ENCODE measurements at regions not wholly inside any gene's neighbourhood (a gene's known extent, or its start where the extent isn't known, plus 50 kb on each side); places are given as distances from the start of the nearest gene placed in this dataset.

GRCh38 chr5:106882035-106882434 lies 788.7 kb downstream of the EFNA5 start:
- intact Hi-C loops (cut with micrococcal nuclease), result no loop called here
- DNase-seq, result no peak
- no peak overlapping the region for H3K18ac ChIP-seq (ENCODE audit: low read depth, low read length)
- no peak overlapping the region for H2AK5ac ChIP-seq (ENCODE audit: low read depth, low read length)
- H3K4me3 ChIP-seq (ENCODE audit: insufficient read depth, low read depth, low read length), result no peak overlapping the region
- no peak overlapping the region for H2AFZ ChIP-seq (replicated peaks; ENCODE audit: low read length, poor library complexity)
- CTCF ChIA-PET, result no interaction called here
- no peak overlapping the region for H2BK5ac ChIP-seq (ENCODE audit: low read depth, low read length, poor library complexity, severe bottlenecking)
- H2AK9ac ChIP-seq (replicated peaks; ENCODE audit: low read depth, low read length, poor library complexity), result no peak overlapping the region
- peak; percentile 81 for TF ChIP-seq NFE2L2 (IDR thresholded peaks at IDR 0.05; ENCODE audit: low read depth, low read length)
- TF ChIP-seq BHLHE40 (IDR thresholded peaks at IDR 0.05; ENCODE audit: low read depth, low read length), result no peak
- TF ChIP-seq RFX5 (IDR thresholded peaks at IDR 0.05; ENCODE audit: low read depth, low read length), result no peak
- peak; percentile 87 for TF ChIP-seq MAFK (IDR thresholded peaks at IDR 0.05; ENCODE audit: low read depth, low read length)
- TF ChIP-seq CTCF (conservative IDR thresholded peaks at IDR 0.05; ENCODE audit: low read depth, low read length), result no peak
- TF ChIP-seq MXI1 (IDR thresholded peaks at IDR 0.05; ENCODE audit: borderline replicate concordance, low read depth, low read length), result no peak
- TF ChIP-seq MAZ (IDR thresholded peaks at IDR 0.05; ENCODE audit: borderline replicate concordance, low read depth, low read length), result no peak
- no peak for TF ChIP-seq RAD21 (IDR thresholded peaks at IDR 0.05; ENCODE audit: low read length)
- TF ChIP-seq POLR2A (IDR thresholded peaks at IDR 0.05; ENCODE audit: low read depth, low read length), result no peak
- TF ChIP-seq, protein P1, sequence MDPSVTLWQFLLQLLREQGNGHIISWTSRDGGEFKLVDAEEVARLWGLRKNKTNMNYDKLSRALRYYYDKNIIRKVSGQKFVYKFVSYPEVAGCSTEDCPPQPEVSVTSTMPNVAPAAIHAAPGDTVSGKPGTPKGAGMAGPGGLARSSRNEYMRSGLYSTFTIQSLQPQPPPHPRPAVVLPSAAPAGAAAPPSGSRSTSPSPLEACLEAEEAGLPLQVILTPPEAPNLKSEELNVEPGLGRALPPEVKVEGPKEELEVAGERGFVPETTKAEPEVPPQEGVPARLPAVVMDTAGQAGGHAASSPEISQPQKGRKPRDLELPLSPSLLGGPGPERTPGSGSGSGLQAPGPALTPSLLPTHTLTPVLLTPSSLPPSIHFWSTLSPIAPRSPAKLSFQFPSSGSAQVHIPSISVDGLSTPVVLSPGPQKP (IDR thresholded peaks at IDR 0.05; ENCODE audit: borderline replicate concordance, low read depth, low read length), result no peak
- no peak for TF ChIP-seq FOS (IDR thresholded peaks at IDR 0.05; ENCODE audit: low read depth, low read length)
- no peak for TF ChIP-seq USF2 (IDR thresholded peaks at IDR 0.05; ENCODE audit: low read depth, low read length)
- TF ChIP-seq RCOR1 (IDR thresholded peaks at IDR 0.05; ENCODE audit: insufficient replicate concordance, low read length), result no peak
- no peak overlapping the region for H3K23ac ChIP-seq (ENCODE audit: low read depth, low read length)
- no peaks in the 10 kb centered on the region for H3K4me1 ChIP-seq (ENCODE audit: control insufficient read depth, insufficient read depth, low read length)
- BruUV-seq (replicated peaks), result no TSS peak
- H2BK120ac ChIP-seq (ENCODE audit: low read depth, low read length), result no peak overlapping the region
- no peak overlapping the region for H3K4ac ChIP-seq (ENCODE audit: low read depth, low read length)
- dilution Hi-C loops (cut with HindIII; ENCODE audit: low sequenced_read_pairs, unreplicated experiment), result no loop called here
- no peak overlapping the region for H3K4me2 ChIP-seq (ENCODE audit: low read depth, low read length)
- no peak overlapping the region for H4K91ac ChIP-seq (ENCODE audit: insufficient read depth, low read depth, low read length)
- no peak overlapping the region for H2BK15ac ChIP-seq (ENCODE audit: low read depth, low read length)
- no peaks in the 10 kb centered on the region for H3K36me3 ChIP-seq (ENCODE audit: control insufficient read depth, insufficient read depth, low read length)
- POLR2A ChIA-PET (ENCODE audit: unreplicated experiment), result no interaction called here
- H3K56ac ChIP-seq (ENCODE audit: extremely low read depth, insufficient read depth, low read length), result no peak overlapping the region
- no peaks in the 10 kb centered on the region for H3K27me3 ChIP-seq (ENCODE audit: control insufficient read depth, insufficient read depth, low read length)
- H4K20me1 ChIP-seq (ENCODE audit: insufficient read depth, low read length), result no peaks in the 10 kb centered on the region
- no peaks in the 10 kb centered on the region for H3K79me1 ChIP-seq (ENCODE audit: low read depth in 1 of 2, low read length in 2 of 2)
- no peak overlapping the region for H3K14ac ChIP-seq (replicated peaks; ENCODE audit: low read depth, low read length)
- H3K9me1 ChIP-seq (ENCODE audit: insufficient read depth, low read length), result no peaks in the 10 kb centered on the region
- H3K9me3 ChIP-seq (ENCODE audit: control insufficient read depth, insufficient read depth, low read length), result no peaks in the 10 kb centered on the region
- H3K9ac ChIP-seq (ENCODE audit: low read depth, low read length), result no peak overlapping the region
- no peak overlapping the region for H4K5ac ChIP-seq (ENCODE audit: low read depth, low read length)
- in situ Hi-C loops (cut with MboI; ENCODE audit: low sequenced_read_pairs), result no loop called here
- ATAC-seq (ENCODE audit: low read depth), result no peak
- H3K27ac ChIP-seq (ENCODE audit: insufficient read depth, low read length), result no peak overlapping the region
- no peak overlapping the region for H4K8ac ChIP-seq (ENCODE audit: low read depth in 2 of 2, low read length in 2 of 2)
- no peak overlapping the region for H2BK20ac ChIP-seq (ENCODE audit: low read depth, low read length)

All from IMR-90 (cell line).